ENCODE measurements at regions not wholly inside any gene's neighbourhood (a gene's known extent, or its start where the extent isn't known, plus 50 kb on each side); places are given as distances from the start of the nearest gene placed in this dataset.

GRCh38 chr15:57883701-57884100 is 177.2 kb downstream of the POLR2M start:
- no peak for DNase-seq (ENCODE audit: low read depth)
- TF ChIP-seq, protein P1, sequence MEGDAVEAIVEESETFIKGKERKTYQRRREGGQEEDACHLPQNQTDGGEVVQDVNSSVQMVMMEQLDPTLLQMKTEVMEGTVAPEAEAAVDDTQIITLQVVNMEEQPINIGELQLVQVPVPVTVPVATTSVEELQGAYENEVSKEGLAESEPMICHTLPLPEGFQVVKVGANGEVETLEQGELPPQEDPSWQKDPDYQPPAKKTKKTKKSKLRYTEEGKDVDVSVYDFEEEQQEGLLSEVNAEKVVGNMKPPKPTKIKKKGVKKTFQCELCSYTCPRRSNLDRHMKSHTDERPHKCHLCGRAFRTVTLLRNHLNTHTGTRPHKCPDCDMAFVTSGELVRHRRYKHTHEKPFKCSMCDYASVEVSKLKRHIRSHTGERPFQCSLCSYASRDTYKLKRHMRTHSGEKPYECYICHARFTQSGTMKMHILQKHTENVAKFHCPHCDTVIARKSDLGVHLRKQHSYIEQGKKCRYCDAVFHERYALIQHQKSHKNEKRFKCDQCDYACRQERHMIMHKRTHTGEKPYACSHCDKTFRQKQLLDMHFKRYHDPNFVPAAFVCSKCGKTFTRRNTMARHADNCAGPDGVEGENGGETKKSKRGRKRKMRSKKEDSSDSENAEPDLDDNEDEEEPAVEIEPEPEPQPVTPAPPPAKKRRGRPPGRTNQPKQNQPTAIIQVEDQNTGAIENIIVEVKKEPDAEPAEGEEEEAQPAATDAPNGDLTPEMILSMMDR (IDR thresholded peaks at IDR 0.05; ENCODE audit: control insufficient read depth, extremely low read depth, insufficient read depth) = no peak
- H3K4me3 ChIP-seq (ENCODE audit: low read depth, low read length) = no peak overlapping the region

GRCh38 chr15:57884936-57885335 is 178.4 kb downstream of the POLR2M start:
- DNase-seq (ENCODE audit: low read depth) = no peak
- TF ChIP-seq, protein P1 (IDR thresholded peaks at IDR 0.05; ENCODE audit: control insufficient read depth, extremely low read depth, insufficient read depth) = no peak
- H3K4me3 ChIP-seq (ENCODE audit: low read depth, low read length) = no peak overlapping the region

GRCh38 chr15:57885435-57885834 is 178.9 kb downstream of the POLR2M start:
- no peak overlapping the region for H3K4me3 ChIP-seq (ENCODE audit: low read depth, low read length)
- DNase-seq (ENCODE audit: low read depth) = peak; percentile 26
- TF ChIP-seq, protein P1 (IDR thresholded peaks at IDR 0.05; ENCODE audit: control insufficient read depth, extremely low read depth, insufficient read depth) = no peak

GRCh38 chr15:57887825-57888224 is 177.7 kb downstream of the ALDH1A2 start:
- TF ChIP-seq, protein P1 (IDR thresholded peaks at IDR 0.05; ENCODE audit: control insufficient read depth, extremely low read depth, insufficient read depth) = no peak
- DNase-seq (ENCODE audit: low read depth) = no peak
- H3K4me3 ChIP-seq (ENCODE audit: low read depth, low read length) = no peak overlapping the region

DNA sequence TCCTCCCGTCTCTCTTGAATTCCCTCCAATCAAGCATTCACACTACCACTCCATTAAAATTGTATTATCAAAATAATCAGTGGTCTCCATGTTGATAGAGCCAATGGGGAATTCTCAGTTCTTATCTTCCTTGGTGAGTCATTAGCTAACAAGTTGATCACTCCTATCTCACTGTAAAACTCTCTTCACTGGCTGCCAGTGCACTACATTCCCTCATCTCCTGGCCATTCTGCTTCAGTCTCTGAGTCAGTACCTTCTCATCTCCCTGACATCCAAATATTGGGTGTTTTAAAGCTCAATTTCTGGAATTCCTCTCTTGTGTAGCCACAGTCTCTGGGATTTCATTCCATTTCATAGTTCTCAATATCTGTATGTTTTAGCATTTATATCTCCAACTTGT is 175.2 kb downstream of the ALDH1A2 start:
- H3K4me3 ChIP-seq (ENCODE audit: low read depth, low read length) = no peak overlapping the region
- TF ChIP-seq, protein P1 (IDR thresholded peaks at IDR 0.05; ENCODE audit: control insufficient read depth, extremely low read depth, insufficient read depth) = no peak
- DNase-seq (ENCODE audit: low read depth) = no peak

GRCh38 chr15:57890878-57891277 is 174.6 kb downstream of the ALDH1A2 start:
- TF ChIP-seq, protein P1 (IDR thresholded peaks at IDR 0.05; ENCODE audit: control insufficient read depth, extremely low read depth, insufficient read depth) = no peak
- DNase-seq (ENCODE audit: low read depth) = no peak
- no peak overlapping the region for H3K4me3 ChIP-seq (ENCODE audit: low read depth, low read length)

DNA sequence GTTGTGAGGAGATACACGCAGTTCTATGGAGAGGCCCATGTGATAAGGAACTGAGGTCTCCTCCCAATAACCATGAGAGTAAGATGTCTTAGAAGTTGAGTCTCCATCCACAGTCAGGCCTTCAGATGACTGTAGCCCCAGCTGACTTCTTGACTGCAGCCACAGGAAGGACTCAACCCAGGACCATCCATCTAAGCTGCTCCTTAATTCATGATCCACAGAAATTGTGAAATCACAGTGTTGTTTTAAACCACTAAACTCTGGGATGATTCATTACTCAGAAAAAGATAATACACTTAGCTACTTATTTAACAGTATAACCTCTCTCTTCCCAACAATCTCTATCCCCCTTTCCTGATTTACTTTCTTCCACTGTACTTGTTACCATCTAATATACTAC is 173.3 kb downstream of the ALDH1A2 start:
- DNase-seq (ENCODE audit: low read depth) = no peak

More for the DNA sequence above, 173.3 kb downstream of the ALDH1A2 start:
- no peak overlapping the region for H3K4me3 ChIP-seq (ENCODE audit: low read depth, low read length)
- TF ChIP-seq, protein P1 (IDR thresholded peaks at IDR 0.05; ENCODE audit: control insufficient read depth, extremely low read depth, insufficient read depth) = no peak
